Smooth muscle cell (in vitro differentiated cells): ENCODE measurements at regions not wholly inside any gene's neighbourhood (a gene's known extent, or its start where the extent isn't known, plus 50 kb on each side); places are given as distances from the start of the nearest gene placed in this dataset.
A peak's percentile ranks its signal among the peaks of the same experiment; 100 is the strongest.

ENCODE experiments used
- DNase-seq: peaks from one replicate; lab custom pipeline; 2025; ENCODE audit not compliant: unreplicated experiment; lab: John Stamatoyannopoulos, UW
- H2AFZ ChIP-seq: fragments of 200-600 bp; sonication (generic); 2 replicates; pipeline ENCODE4 v1.6.0; 2016; ENCODE audit warnings: antibody characterized with exemption, low read depth, mild to moderate bottlenecking
- H3F3A ChIP-seq: fragments of 200-600 bp; sonication (generic); 2 replicates; pipeline ENCODE4 v1.6.0; 2017; ENCODE audit warnings: antibody characterized with exemption, low read depth
- H3K27ac ChIP-seq: fragments of 200-600 bp; sonication (generic); 2 replicates; pipeline ENCODE4 v1.5.1; 2016; ENCODE audit warnings: low read depth, mild to moderate bottlenecking
- H3K27me3 ChIP-seq: fragments of 200-600 bp; sonication (generic); 2 replicates; pipeline ENCODE4 v1.6.1; 2016; ENCODE audit warnings: low read depth, mild to moderate bottlenecking
- H3K36me3 ChIP-seq: fragments of 200-600 bp; sonication (generic); 2 replicates; pipeline ENCODE4 v1.5.1; 2016; ENCODE audit warnings: low read depth
- H3K4me1 ChIP-seq: fragments of 200-600 bp; sonication (generic); 2 replicates; pipeline ENCODE4 v1.5.1; 2016; ENCODE audit warnings: low read depth
- H3K4me2 ChIP-seq: fragments of 200-600 bp; sonication (generic); 2 replicates; pipeline ENCODE4 v1.6.0; 2016; ENCODE audit warnings: mild to moderate bottlenecking
- H3K4me3 ChIP-seq: fragments of 200-600 bp; sonication (generic); 2 replicates; pipeline ENCODE4 v1.5.1; 2016; ENCODE audit warnings: mild to moderate bottlenecking
- H3K79me2 ChIP-seq: fragments of 200-600 bp; sonication (generic); 2 replicates; pipeline ENCODE4 v1.6.0; 2016; ENCODE audit warnings: low read depth, mild to moderate bottlenecking
- H3K9ac ChIP-seq: fragments of 200-600 bp; sonication (generic); 2 replicates; pipeline ENCODE4 v1.6.0; 2016; ENCODE audit warnings: low read depth
- H3K9me3 ChIP-seq: fragments of 200-600 bp; sonication (generic); replicated peaks from 2 replicates; pipeline ENCODE4 v1.5.1; 2016; ENCODE audit warnings: low read depth
- H4K20me1 ChIP-seq: fragments of 200-600 bp; sonication (generic); 2 replicates; pipeline ENCODE4 v1.6.0; 2016; ENCODE audit warnings: low read depth
- CTCF ChIP-seq: fragments of 200-600 bp; sonication (generic); IDR thresholded peaks from 2 replicates; pipeline ENCODE4 v1.5.1; 2017; ENCODE audit warnings: borderline replicate concordance, mild to moderate bottlenecking, antibody characterized with exemption; ENCODE audit not compliant: insufficient read depth, poor library complexity, severe bottlenecking
- WGBS: methylation state at CpG from one replicate; pipeline ENCODE4 v1.1.7; 2016; ENCODE audit warnings: low lambda C conversion rate; 5-methylcytosine and 5-hydroxymethylcytosine counted together

- Histone ChIP-seq H3K9ac (no peak overlapping the region), H3K4me3 (no peak overlapping the region), H3K36me3 (no peaks in the 10 kb centered on the region), H2AFZ (peak overlapping the region; percentile 1), H3K9me3 (no peaks in the 10 kb centered on the region), H3K27me3 (no peaks in the 10 kb centered on the region), H4K20me1 (no peaks in the 10 kb centered on the region), H3K79me2 (no peaks in the 10 kb centered on the region), H3K4me2 (no peak overlapping the region), H3K27ac (no peak overlapping the region), H3F3A (no peaks in the 10 kb centered on the region), H3K4me1 (peaks cover 22% of the 10 kb centered on the region)
- 91% methylated on average over 1 of the region's 1 CpG for WGBS
- no peak for TF ChIP-seq CTCF
- DNase-seq, result no peak
Measured at GRCh38 chr5:91730026-91730425, 346.9 kb upstream of the ARRDC3 start.

GRCh38 chr5:91727463-91727862 lies 344.3 kb upstream of the ARRDC3 start:
- H3F3A ChIP-seq, result no peaks in the 10 kb centered on the region
- no peaks in the 10 kb centered on the region for H3K79me2 ChIP-seq
- no peaks in the 10 kb centered on the region for H4K20me1 ChIP-seq
- no peaks in the 10 kb centered on the region for H3K27me3 ChIP-seq
- H3K27ac ChIP-seq, result no peak overlapping the region
- H2AFZ ChIP-seq, result no peak overlapping the region
- H3K36me3 ChIP-seq, result no peaks in the 10 kb centered on the region
- DNase-seq, result no peak
- H3K4me2 ChIP-seq, result no peak overlapping the region
- no peak for TF ChIP-seq CTCF
- H3K4me1 ChIP-seq, result peaks cover 35% of the 10 kb centered on the region
- H3K9ac ChIP-seq, result no peak overlapping the region
- no peaks in the 10 kb centered on the region for H3K9me3 ChIP-seq
- 11% methylated on average over 1 of the region's 1 CpG for WGBS
- H3K4me3 ChIP-seq, result no peak overlapping the region

GRCh38 chr5:91722736-91723467 lies 339.8 kb upstream of the ARRDC3 start:
- H3F3A ChIP-seq, result no peaks in the 10 kb centered on the region
- H2AFZ ChIP-seq, result no peak overlapping the region
- H3K4me3 ChIP-seq, result no peak overlapping the region
- no peak overlapping the region for H3K27ac ChIP-seq
- no peak for DNase-seq
- H3K9me3 ChIP-seq, result no peaks in the 10 kb centered on the region
- H3K36me3 ChIP-seq, result no peaks in the 10 kb centered on the region
- peaks cover 43% of the 10 kb centered on the region for H3K4me1 ChIP-seq
- H3K4me2 ChIP-seq, result no peak overlapping the region
- TF ChIP-seq CTCF, result no peak
- no peak overlapping the region for H3K9ac ChIP-seq
- H4K20me1 ChIP-seq, result no peaks in the 10 kb centered on the region
- H3K79me2 ChIP-seq, result no peaks in the 10 kb centered on the region
- 90% methylated on average over 8 of the region's 8 CpGs for WGBS
- H3K27me3 ChIP-seq, result no peaks in the 10 kb centered on the region

GRCh38 chr5:91712718-91713117 lies 329.6 kb upstream of the ARRDC3 start:
- no peaks in the 10 kb centered on the region for H3K27me3 ChIP-seq
- no peaks in the 10 kb centered on the region for H3K79me2 ChIP-seq
- no peaks in the 10 kb centered on the region for H4K20me1 ChIP-seq
- no peak for TF ChIP-seq CTCF
- H3F3A ChIP-seq, result no peaks in the 10 kb centered on the region
- no peaks in the 10 kb centered on the region for H3K4me1 ChIP-seq
- no peaks in the 10 kb centered on the region for H3K36me3 ChIP-seq
- no peak overlapping the region for H3K9ac ChIP-seq
- DNase-seq, result no peak
- H3K4me3 ChIP-seq, result no peak overlapping the region
- H3K27ac ChIP-seq, result peak overlapping the region; percentile 37
- peak overlapping the region; percentile 20 for H3K4me2 ChIP-seq
- no peaks in the 10 kb centered on the region for H3K9me3 ChIP-seq
- peak overlapping the region; percentile 49 for H2AFZ ChIP-seq
